HepG2 (cell line): ENCODE measurements at regions not wholly inside any gene's neighbourhood (a gene's known extent, or its start where the extent isn't known, plus 50 kb on each side); places are given as distances from the start of the nearest gene placed in this dataset.

Experiments used
- ATAC-seq: fragments of 200-7000 bp; cut with Tn5 transposase; 3 replicates; pipeline ENCODE4 v1.9.1; 2020; ENCODE audit warnings: mild to moderate bottlenecking, moderate library complexity
- BruUV-seq: library from RNA; stranded (reverse); fragments of 400-500 nt; replicated peaks from 2 replicates; lab custom pipeline; 2021; lab: Mats Ljungman, UMichigan
- CTCF ChIA-PET: fragments of 300-600 bp; formaldehyde crosslinking; extraction: SDS; loops from one replicate; lab custom pipeline; 2021; ENCODE audit warnings: low total read pairs, inconsistent platforms, low intra/inter-chr PET ratio; lab: Yijun Ruan, JAX
- POLR2A ChIA-PET: fragments of 350-600 bp; sonication (Branson Sonifier 250); formaldehyde crosslinking; loops from one replicate; lab custom pipeline; 2020; ENCODE audit warnings: antibody characterized with exemption, inconsistent platforms; lab: Yijun Ruan, JAX
- DNase-seq: peaks from one replicate; pipeline ENCODE4 v3.0.0-alpha.2; 2015; ENCODE audit warnings: low spot score
- FAIRE-seq: peaks from 3 replicates; lab custom pipeline; 2011; peaks lifted over from hg19 to GRCh38; lab: Jason Lieb, UNC
- H2AFZ ChIP-seq: one replicate; pipeline ENCODE4 v1.6.1; 2011; ENCODE audit warnings: low read length, inconsistent platforms
- H3K27ac ChIP-seq: fragments of 300-600 bp; 3 replicates; pipeline ENCODE4 v1.8.0; 2011; ENCODE audit warnings: mixed run types, mild to moderate bottlenecking, mixed read lengths, low read length, inconsistent platforms; ENCODE audit not compliant: insufficient read depth; ENCODE audit errors: extremely low read length
- H3K27me3 ChIP-seq, 2 experiments: fragments of 200-600 bp in 1 of 2; 2 replicates in 1 of 2; 3 replicates in 1 of 2; pipeline versions ENCODE4 v1.6.0 to v1.8.0; 2011; ENCODE audit warnings: low read length in 2 of 2, mild to moderate bottlenecking in 2 of 2, moderate library complexity in 2 of 2, inconsistent platforms in 1 of 2; ENCODE audit not compliant: insufficient read depth in 2 of 2, control insufficient read depth in 1 of 2
- H3K36me3 ChIP-seq, 2 experiments: fragments of 200-600 bp in 1 of 2; replicated peaks in 1 of 2; 2 replicates in 1 of 2; 3 replicates in 1 of 2; pipeline versions ENCODE4 v1.5.1 to v1.8.0; 2011; ENCODE audit warnings: low read length in 2 of 2, inconsistent platforms in 1 of 2; ENCODE audit not compliant: insufficient read depth in 2 of 2, control insufficient read depth in 1 of 2
- H3K4me1 ChIP-seq: 2 replicates; pipeline ENCODE4 v1.5.1; 2012; ENCODE audit warnings: low read length, inconsistent platforms; ENCODE audit not compliant: insufficient read depth
- H3K4me2 ChIP-seq: 2 replicates; pipeline ENCODE4 v1.6.0; 2011; ENCODE audit warnings: low read depth, low read length, inconsistent platforms
- H3K4me3 ChIP-seq, 3 experiments: fragments of 200-600 bp in 1 of 3; sonication (generic), shearing (Covaris generic) in 1 of 3; replicated peaks in 1 of 3; 2 replicates each; pipeline ENCODE4 v1.5.1; 2011 to 2016; ENCODE audit warnings: low read length in 3 of 3, inconsistent platforms in 2 of 3, low read depth in 2 of 3, mild to moderate bottlenecking in 2 of 3, control low read depth in 1 of 3, mixed read lengths in 1 of 3; ENCODE audit not compliant: insufficient read depth in 1 of 3
- H3K79me2 ChIP-seq: one replicate; pipeline ENCODE4 v1.6.1; 2011; ENCODE audit warnings: low read length, inconsistent platforms; ENCODE audit not compliant: insufficient read depth
- H3K9ac ChIP-seq: 2 replicates; pipeline ENCODE4 v1.6.0; 2011; ENCODE audit warnings: mild to moderate bottlenecking, low read depth, low read length, inconsistent platforms; ENCODE audit not compliant: insufficient read depth
- H3K9me3 ChIP-seq: 2 replicates; pipeline ENCODE4 v1.5.1; 2012; ENCODE audit warnings: mild to moderate bottlenecking, low read length
- H4K20me1 ChIP-seq: 2 replicates; pipeline ENCODE4 v1.6.0; 2011; ENCODE audit warnings: inconsistent platforms, mild to moderate bottlenecking, low read length, moderate library complexity; ENCODE audit not compliant: insufficient read depth
- CEBPZ ChIP-seq: IDR thresholded peaks from 2 replicates; pipeline ENCODE4 v1.6.1; 2012; ENCODE audit warnings: low read length, improper control_type of control experiment
- NR2F1 ChIP-seq, 2 experiments: fragments of 450-650 bp in 1 of 2; formaldehyde crosslinking in 1 of 2; IDR thresholded peaks; 2 replicates each; pipeline versions ENCODE4 v1.5.0 to v1.6.1; 2016 to 2020; ENCODE audit warnings: mild to moderate bottlenecking in 1 of 2, missing compliant biosample characterization in 1 of 2, missing genetic modification reagents in 1 of 2, moderate library complexity in 1 of 2
- WGBS: methylation state at CpG from one replicate; pipeline ENCODE4 v1.1.6; 2017; ENCODE audit warnings: low lambda C conversion rate; 5-methylcytosine and 5-hydroxymethylcytosine counted together
- in situ Hi-C: cut with HindIII; loops from 2 replicates; pipeline ENCODE4 v1.10.0; 2017; ENCODE audit warnings: low pct_unique_long_range_greater_than_20kb; ENCODE audit not compliant: extremely low pct_ligation_motif_present
- intact Hi-C: fragments of 100-400 bp; cut with micrococcal nuclease; formaldehyde crosslinking; loops from one replicate; pipeline ENCODE4 v1.10.0; 2022; ENCODE audit not compliant: unreplicated experiment
- TF ChIP-seq, protein P1 (sequence below): sonication (generic); formaldehyde crosslinking; IDR thresholded peaks from 2 replicates; pipeline ENCODE4 v1.5.1; 2020; ENCODE audit warnings: mild to moderate bottlenecking, missing genetic modification reagents, moderate library complexity

- FAIRE-seq (no peak), DNase-seq (no peak), ATAC-seq (no peak)
- 5% methylated on average over 6 of the region's 7 CpGs for WGBS
- H3K79me2 ChIP-seq: no peaks in the 10 kb centered on the region
- no TSS peak for BruUV-seq
- ChIA-PET POLR2A (no interaction called here), CTCF (no interaction called here)
- no peak overlapping the region for H3K9ac ChIP-seq
- intact Hi-C loops: no loop called here
- H3K27ac ChIP-seq: no peak overlapping the region
- no peaks in the 10 kb centered on the region for H4K20me1 ChIP-seq
- H3K27me3 ChIP-seq: peaks cover 2 to 29% of the 10 kb centered on the region in 2 experiments; a peak in 4 of 5 replicates
- in situ Hi-C loops: no loop called here
- no peaks in the 10 kb centered on the region for H3K36me3 ChIP-seq
- no peak overlapping the region for H3K4me3 ChIP-seq
- H3K9me3 ChIP-seq: no peaks in the 10 kb centered on the region
- H3K4me1 ChIP-seq: no peaks in the 10 kb centered on the region
- no peak overlapping the region for H2AFZ ChIP-seq
- H3K4me2 ChIP-seq: no peak overlapping the region
- TF ChIP-seq CEBPZ (no peak), NR2F1 (CRISPR knock-in tag; IDR thresholded peaks at IDR 0.05) (no peak)
- TF ChIP-seq, protein P1, sequence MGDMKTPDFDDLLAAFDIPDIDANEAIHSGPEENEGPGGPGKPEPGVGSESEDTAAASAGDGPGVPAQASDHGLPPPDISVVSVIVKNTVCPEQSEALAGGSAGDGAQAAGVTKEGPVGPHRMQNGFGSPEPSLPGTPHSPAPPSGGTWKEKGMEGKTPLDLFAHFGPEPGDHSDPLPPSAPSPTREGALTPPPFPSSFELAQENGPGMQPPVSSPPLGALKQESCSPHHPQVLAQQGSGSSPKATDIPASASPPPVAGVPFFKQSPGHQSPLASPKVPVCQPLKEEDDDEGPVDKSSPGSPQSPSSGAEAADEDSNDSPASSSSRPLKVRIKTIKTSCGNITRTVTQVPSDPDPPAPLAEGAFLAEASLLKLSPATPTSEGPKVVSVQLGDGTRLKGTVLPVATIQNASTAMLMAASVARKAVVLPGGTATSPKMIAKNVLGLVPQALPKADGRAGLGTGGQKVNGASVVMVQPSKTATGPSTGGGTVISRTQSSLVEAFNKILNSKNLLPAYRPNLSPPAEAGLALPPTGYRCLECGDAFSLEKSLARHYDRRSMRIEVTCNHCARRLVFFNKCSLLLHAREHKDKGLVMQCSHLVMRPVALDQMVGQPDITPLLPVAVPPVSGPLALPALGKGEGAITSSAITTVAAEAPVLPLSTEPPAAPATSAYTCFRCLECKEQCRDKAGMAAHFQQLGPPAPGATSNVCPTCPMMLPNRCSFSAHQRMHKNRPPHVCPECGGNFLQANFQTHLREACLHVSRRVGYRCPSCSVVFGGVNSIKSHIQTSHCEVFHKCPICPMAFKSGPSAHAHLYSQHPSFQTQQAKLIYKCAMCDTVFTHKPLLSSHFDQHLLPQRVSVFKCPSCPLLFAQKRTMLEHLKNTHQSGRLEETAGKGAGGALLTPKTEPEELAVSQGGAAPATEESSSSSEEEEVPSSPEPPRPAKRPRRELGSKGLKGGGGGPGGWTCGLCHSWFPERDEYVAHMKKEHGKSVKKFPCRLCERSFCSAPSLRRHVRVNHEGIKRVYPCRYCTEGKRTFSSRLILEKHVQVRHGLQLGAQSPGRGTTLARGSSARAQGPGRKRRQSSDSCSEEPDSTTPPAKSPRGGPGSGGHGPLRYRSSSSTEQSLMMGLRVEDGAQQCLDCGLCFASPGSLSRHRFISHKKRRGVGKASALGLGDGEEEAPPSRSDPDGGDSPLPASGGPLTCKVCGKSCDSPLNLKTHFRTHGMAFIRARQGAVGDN (CRISPR knock-in tag): no peak
Measured at GRCh38 chr18:46401486-46402070, 255.4 kb downstream of the LOXHD1 start.
